NB4 (cell line): ENCODE measurements at regions not wholly inside any gene's neighbourhood (a gene's known extent, or its start where the extent isn't known, plus 50 kb on each side); places are given as distances from the start of the nearest gene placed in this dataset.

Source experiments
- CTCF ChIP-seq: IDR thresholded peaks from one replicate; pipeline ENCODE4 v1.5.1; 2012; ENCODE audit warnings: low read depth, low read length
- POLR2A ChIP-seq: IDR thresholded peaks from 2 replicates; pipeline ENCODE4 v1.6.1; 2011; ENCODE audit warnings: mild to moderate bottlenecking; ENCODE audit not compliant: insufficient read length; ENCODE audit errors: extremely low read depth
- TF ChIP-seq, protein P1 (sequence below): IDR thresholded peaks from 2 replicates; pipeline ENCODE4 v1.6.1; 2011; ENCODE audit warnings: low read depth, low read length

DNA sequence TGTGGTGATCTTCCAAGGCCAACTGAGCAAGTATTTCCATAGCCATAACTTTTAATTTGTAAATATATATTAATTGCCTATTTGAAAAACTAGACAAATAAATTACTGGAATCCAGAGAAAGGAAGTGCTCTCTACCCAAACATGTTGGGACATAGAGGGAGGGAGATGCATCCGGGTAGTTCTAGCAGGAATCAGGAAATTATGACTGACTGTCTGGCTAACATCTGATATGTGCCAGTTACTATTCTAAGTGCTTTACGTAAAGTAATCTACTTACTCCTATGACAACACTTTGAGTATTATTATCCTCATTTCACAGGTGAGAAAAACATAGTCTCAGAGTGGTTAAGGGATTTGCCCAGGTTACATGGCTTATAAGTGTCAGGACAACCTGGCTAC, 147.7 kb upstream of the VASH1 start:
- TF ChIP-seq POLR2A, result no peak
- no peak for TF ChIP-seq CTCF
- TF ChIP-seq, protein P1, sequence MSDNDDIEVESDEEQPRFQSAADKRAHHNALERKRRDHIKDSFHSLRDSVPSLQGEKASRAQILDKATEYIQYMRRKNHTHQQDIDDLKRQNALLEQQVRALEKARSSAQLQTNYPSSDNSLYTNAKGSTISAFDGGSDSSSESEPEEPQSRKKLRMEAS, result no peak
